ENCODE measurements at regions not wholly inside any gene's neighbourhood (a gene's known extent, or its start where the extent isn't known, plus 50 kb on each side); places are given as distances from the start of the nearest gene placed in this dataset.

GRCh38 chr2:2698182-2699120, 367.4 kb upstream of the MYT1L start:
- DNase-seq (ENCODE audit: low read depth, low spot score) = peak; percentile 22
- Histone ChIP-seq H3K36me3 (ENCODE audit: control insufficient read depth in 1 of 2, insufficient read depth in 2 of 2, low read length in 2 of 2) (no peaks in the 10 kb centered on the region), H3K9ac (ENCODE audit: low read length) (no peak overlapping the region)

More at GRCh38 chr2:2698182-2699120, 367.4 kb upstream of the MYT1L start:
- CTCF ChIA-PET = interaction anchor here (1.3 kb wide), 1 partner anchor 8 kb away, joined by 3 read pairs; no protein-coding TSS in a partner anchor
- RAD21 ChIA-PET (ENCODE audit: low non-redundant PET in 1 of 2, low total read pairs in 2 of 2, uncharacterized antibody in 2 of 2, unreplicated experiment in 2 of 2) = no interaction called here
- TF ChIP-seq MAX (IDR thresholded peaks at IDR 0.05) (peak; percentile 25; the same call in 1 of the 2 replicates), RAD21 (IDR thresholded peaks at IDR 0.05; ENCODE audit: low read depth) (peak; percentile 43; the same call in 1 of the 2 replicates), POLR2AphosphoS5 (IDR thresholded peaks at IDR 0.05; ENCODE audit: low read depth, low read length) (no peak), CTCF (IDR thresholded peaks at IDR 0.05 in 2 of 3, conservative IDR thresholded peaks at IDR 0.05 in 1 of 3; ENCODE audit: borderline replicate concordance in 1 of 3, insufficient read depth in 1 of 3, low read depth in 2 of 3, low read length in 2 of 3) (peak; percentile 21 to 59 (median 44); a peak in 4 of 6 replicates)
- Histone ChIP-seq H2AFZ (ENCODE audit: low read depth, low read length, poor library complexity, severe bottlenecking) (no peak overlapping the region), H3K27me3 (ENCODE audit: insufficient read depth, low read length) (peaks cover 45% of the 10 kb centered on the region), H3K9me2 (ENCODE audit: insufficient read depth) (no peaks in the 10 kb centered on the region), H4K20me1 (ENCODE audit: insufficient read depth) (no peaks in the 10 kb centered on the region), H3K4me2 (ENCODE audit: low read length) (no peak overlapping the region), H3K79me2 (ENCODE audit: insufficient read depth, low read length) (no peaks in the 10 kb centered on the region), H3K4me1 (ENCODE audit: control insufficient read depth in 1 of 2, insufficient read depth in 2 of 2, low read length in 2 of 2) (no peaks in the 10 kb centered on the region), H3K9me3 (ENCODE audit: control insufficient read depth in 1 of 2, insufficient read depth in 1 of 2, low read depth in 1 of 2, low read length in 2 of 2) (no peaks in the 10 kb centered on the region), H3K4me3 (replicated peaks in 1 of 2; ENCODE audit: low read depth in 1 of 2, low read length in 2 of 2) (no peak overlapping the region), H3K27ac (ENCODE audit: low read depth, low read length) (no peak overlapping the region)
- POLR2A ChIA-PET = no interaction called here
- peak; percentile 75 for ATAC-seq
- intact Hi-C loops (cut with micrococcal nuclease) = loop anchor here (10.0 kb wide), 1 partner anchor 804 kb away; no protein-coding TSS in a partner anchor
- BruUV-seq (replicated peaks) = no TSS peak

Measured in HCT116 (cell line).